ENCODE measurements at regions not wholly inside any gene's neighbourhood (a gene's known extent, or its start where the extent isn't known, plus 50 kb on each side); places are given as distances from the start of the nearest gene placed in this dataset.

- no peak for TF ChIP-seq CTCF (IDR thresholded peaks at IDR 0.05)
- no peak for DNase-seq (ENCODE audit: low spot score)
- no peak overlapping the region for H3K27ac ChIP-seq
- H3K4me3 ChIP-seq: no peak overlapping the region
Measured at GRCh38 chr10:65348637-65349036, 1577.2 kb upstream of the LRRTM3 start.

GRCh38 chr10:65350611-65351010, 1575.2 kb upstream of the LRRTM3 start:
- H3K4me3 ChIP-seq: no peak overlapping the region
- DNase-seq (ENCODE audit: low spot score): no peak
- H3K27ac ChIP-seq: no peak overlapping the region
- no peak for TF ChIP-seq CTCF (IDR thresholded peaks at IDR 0.05)

GRCh38 chr10:65355141-65355680, 1570.6 kb upstream of the LRRTM3 start:
- DNase-seq (ENCODE audit: low spot score): no peak
- H3K27ac ChIP-seq: no peak overlapping the region
- no peak for TF ChIP-seq CTCF (IDR thresholded peaks at IDR 0.05)
- H3K4me3 ChIP-seq: no peak overlapping the region

- no peak for DNase-seq (ENCODE audit: low spot score)
- Histone ChIP-seq H3K4me3 (no peak overlapping the region), H3K27ac (no peak overlapping the region)
- no peak for TF ChIP-seq CTCF (IDR thresholded peaks at IDR 0.05)
Measured at GRCh38 chr10:65358565-65358964, 1567.3 kb upstream of the LRRTM3 start.

DNA sequence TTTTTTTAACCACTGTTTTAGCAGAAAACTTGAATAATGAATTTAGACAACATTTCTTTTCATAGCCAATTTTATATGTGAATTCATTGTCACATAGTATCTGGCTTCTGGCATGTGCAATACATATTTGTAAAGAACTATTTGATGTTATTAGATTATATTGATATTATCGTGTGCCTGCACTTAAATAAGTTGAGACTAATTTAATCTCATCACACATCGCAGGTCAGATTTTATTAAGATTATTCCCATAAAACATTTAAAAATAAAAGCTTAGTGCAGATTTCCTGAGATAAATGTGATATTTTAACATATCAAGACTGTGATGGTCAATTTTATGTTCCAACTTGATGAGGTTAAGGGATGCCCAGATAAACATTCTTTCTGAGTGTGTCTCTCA, 1565.3 kb upstream of the LRRTM3 start:
- Histone ChIP-seq H3K4me3 (no peak overlapping the region), H3K27ac (no peak overlapping the region)
- no peak for TF ChIP-seq CTCF (IDR thresholded peaks at IDR 0.05)
- DNase-seq (ENCODE audit: low spot score): no peak

- no peak for TF ChIP-seq CTCF (IDR thresholded peaks at IDR 0.05)
- no peak for DNase-seq (ENCODE audit: low spot score)
- H3K27ac ChIP-seq: no peak overlapping the region
- H3K4me3 ChIP-seq: no peak overlapping the region
Measured at GRCh38 chr10:65365878-65366277, 1560.0 kb upstream of the LRRTM3 start.

GRCh38 chr10:65367706-65368105, 1558.1 kb upstream of the LRRTM3 start:
- TF ChIP-seq CTCF (IDR thresholded peaks at IDR 0.05): no peak

More at GRCh38 chr10:65367706-65368105, 1558.1 kb upstream of the LRRTM3 start:
- H3K4me3 ChIP-seq: no peak overlapping the region
- no peak overlapping the region for H3K27ac ChIP-seq
- DNase-seq (ENCODE audit: low spot score): no peak

All from coronary artery (tissue), 2 donors.